MM.1S (cell line): ENCODE measurements at regions not wholly inside any gene's neighbourhood (a gene's known extent, or its start where the extent isn't known, plus 50 kb on each side); places are given as distances from the start of the nearest gene placed in this dataset.

ENCODE experiments used
- EZH2 ChIP-seq: fragments of 300-600 bp; sonication (generic); optimal IDR thresholded peaks from 2 replicates; pipeline ENCODE3; 2017; ENCODE audit warnings: low read depth, mild to moderate bottlenecking, antibody characterized with exemption, low read length, mixed read lengths
- EZH2phosphoT487 ChIP-seq: fragments of 300-600 bp; sonication (generic); IDR thresholded peaks from 2 replicates; pipeline ENCODE4 v1.6.1; 2018; ENCODE audit warnings: antibody characterized with exemption, low read length
- TF ChIP-seq, protein P1 (sequence below): fragments of 300-600 bp; sonication (generic); IDR thresholded peaks from 2 replicates; pipeline ENCODE4 v1.5.1; 2016; ENCODE audit warnings: antibody characterized with exemption, low read length, mixed read lengths

- TF ChIP-seq, protein P1, sequence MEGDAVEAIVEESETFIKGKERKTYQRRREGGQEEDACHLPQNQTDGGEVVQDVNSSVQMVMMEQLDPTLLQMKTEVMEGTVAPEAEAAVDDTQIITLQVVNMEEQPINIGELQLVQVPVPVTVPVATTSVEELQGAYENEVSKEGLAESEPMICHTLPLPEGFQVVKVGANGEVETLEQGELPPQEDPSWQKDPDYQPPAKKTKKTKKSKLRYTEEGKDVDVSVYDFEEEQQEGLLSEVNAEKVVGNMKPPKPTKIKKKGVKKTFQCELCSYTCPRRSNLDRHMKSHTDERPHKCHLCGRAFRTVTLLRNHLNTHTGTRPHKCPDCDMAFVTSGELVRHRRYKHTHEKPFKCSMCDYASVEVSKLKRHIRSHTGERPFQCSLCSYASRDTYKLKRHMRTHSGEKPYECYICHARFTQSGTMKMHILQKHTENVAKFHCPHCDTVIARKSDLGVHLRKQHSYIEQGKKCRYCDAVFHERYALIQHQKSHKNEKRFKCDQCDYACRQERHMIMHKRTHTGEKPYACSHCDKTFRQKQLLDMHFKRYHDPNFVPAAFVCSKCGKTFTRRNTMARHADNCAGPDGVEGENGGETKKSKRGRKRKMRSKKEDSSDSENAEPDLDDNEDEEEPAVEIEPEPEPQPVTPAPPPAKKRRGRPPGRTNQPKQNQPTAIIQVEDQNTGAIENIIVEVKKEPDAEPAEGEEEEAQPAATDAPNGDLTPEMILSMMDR, result no peak
- TF ChIP-seq EZH2 (no peak), EZH2phosphoT487 (no peak)
These were observed 246.2 kb upstream of the SLC10A2 start for GRCh38 chr13:103312467-103312866.
